ENCODE measurements at regions not wholly inside any gene's neighbourhood (a gene's known extent, or its start where the extent isn't known, plus 50 kb on each side); places are given as distances from the start of the nearest gene placed in this dataset.

DNA sequence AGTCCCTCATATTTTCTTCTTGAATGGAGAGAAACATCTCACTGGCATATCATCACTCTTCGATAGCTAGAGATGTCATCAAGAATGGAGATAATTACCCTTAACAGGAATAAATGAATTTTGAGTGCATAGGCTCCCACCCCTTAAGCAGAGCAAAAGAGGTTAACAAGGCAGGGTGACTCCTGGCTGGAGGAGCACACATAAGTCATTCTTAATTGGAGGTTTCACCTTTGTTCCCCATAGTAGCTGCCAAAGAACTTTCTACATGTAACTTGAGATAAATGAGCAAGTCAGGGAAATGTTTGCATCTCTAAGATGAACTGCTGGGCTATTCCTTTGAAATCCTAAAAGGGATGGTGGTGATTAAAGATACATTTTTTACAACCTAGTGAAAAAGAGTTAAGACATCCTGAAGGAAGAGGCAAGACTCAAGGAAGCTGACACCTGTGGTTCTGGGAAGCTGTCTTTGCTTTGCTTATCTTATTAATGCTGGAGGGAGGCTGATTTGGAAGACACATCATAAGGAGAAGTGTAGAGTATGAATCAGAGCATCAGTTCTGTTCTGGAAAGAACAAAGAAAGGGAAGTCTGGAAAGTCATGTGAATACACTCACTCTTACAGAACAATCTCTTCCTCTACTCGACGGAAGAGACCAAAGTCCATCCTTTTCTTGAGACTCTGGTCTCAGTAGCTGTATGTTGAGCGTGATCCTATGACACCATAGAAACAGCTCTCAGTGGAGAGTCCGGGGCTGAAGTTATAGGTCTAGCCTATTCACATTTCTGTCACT is 326.3 kb downstream of the OSTF1 start:
- no peak for DNase-seq (ENCODE audit: low spot score)

GRCh38 chr9:75417471-75417870 is 329.2 kb downstream of the OSTF1 start:
- DNase-seq (ENCODE audit: low spot score): no peak

GRCh38 chr9:75418518-75418917 is 330.2 kb downstream of the OSTF1 start:
- DNase-seq (ENCODE audit: low spot score): no peak

GRCh38 chr9:75422944-75423522 is 334.7 kb downstream of the OSTF1 start:
- DNase-seq (ENCODE audit: low spot score): no peak

- DNase-seq (ENCODE audit: low spot score): no peak
Measured at GRCh38 chr9:75429531-75430475, 341.5 kb downstream of the OSTF1 start.

- no peak for DNase-seq (ENCODE audit: low spot score)
Measured at GRCh38 chr9:75431375-75431774, 343.1 kb downstream of the OSTF1 start.

GRCh38 chr9:75432386-75432785 is 344.1 kb downstream of the OSTF1 start:
- DNase-seq (ENCODE audit: low spot score): no peak

- DNase-seq (ENCODE audit: low spot score): no peak
Measured at GRCh38 chr9:75432888-75433287, 344.6 kb downstream of the OSTF1 start.

DNA sequence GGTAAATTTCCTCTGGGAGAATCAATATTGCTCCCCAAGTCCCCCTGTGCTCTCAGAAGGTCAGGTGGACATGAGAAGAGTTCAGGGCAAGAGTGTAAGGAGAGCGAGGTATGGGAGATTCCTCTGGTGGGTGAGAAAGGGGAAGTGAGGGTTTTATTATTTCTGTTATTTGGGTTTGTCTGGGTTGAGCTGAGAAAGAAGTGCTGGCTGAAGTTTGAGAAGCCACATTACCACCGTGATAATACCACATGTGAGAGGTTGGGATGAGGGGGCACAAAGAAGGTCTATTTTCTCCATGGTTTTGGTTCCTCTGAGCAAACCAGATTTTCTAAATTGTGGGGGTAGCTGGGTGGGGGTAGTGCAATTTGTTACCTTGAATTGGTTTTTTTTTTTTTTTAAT is 350.4 kb downstream of the OSTF1 start:
- no peak for DNase-seq (ENCODE audit: low spot score)

GRCh38 chr9:75440914-75441313 is 352.6 kb downstream of the OSTF1 start:
- no peak for DNase-seq (ENCODE audit: low spot score)

GRCh38 chr9:75445144-75445543 is 356.8 kb downstream of the OSTF1 start:
- DNase-seq (ENCODE audit: low spot score): no peak

DNA sequence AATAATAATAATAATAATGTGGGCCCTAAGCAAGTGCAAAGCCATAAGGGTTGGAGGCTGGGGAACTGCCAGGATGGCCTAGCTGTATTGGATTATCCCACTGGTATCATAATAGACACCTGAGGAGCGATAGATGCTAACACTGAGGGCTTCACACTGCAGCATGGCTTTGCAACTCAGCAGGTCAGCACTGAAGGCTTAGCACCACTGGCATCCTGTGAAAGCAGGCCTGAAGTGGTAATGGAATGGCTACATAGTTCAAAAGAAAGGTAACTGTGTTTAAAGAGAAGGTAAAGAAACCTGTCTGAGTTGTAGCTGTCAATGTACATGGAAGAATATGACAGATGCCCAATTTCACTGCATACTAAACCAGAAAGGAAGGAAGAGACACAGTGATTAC is 359.0 kb downstream of the OSTF1 start:
- no peak for DNase-seq (ENCODE audit: low spot score)

- no peak for DNase-seq (ENCODE audit: low spot score)
Measured at GRCh38 chr9:75448281-75448680, 360.0 kb downstream of the OSTF1 start.

GRCh38 chr9:75448955-75449354 is 360.6 kb downstream of the OSTF1 start:
- DNase-seq (ENCODE audit: low spot score): no peak

DNA sequence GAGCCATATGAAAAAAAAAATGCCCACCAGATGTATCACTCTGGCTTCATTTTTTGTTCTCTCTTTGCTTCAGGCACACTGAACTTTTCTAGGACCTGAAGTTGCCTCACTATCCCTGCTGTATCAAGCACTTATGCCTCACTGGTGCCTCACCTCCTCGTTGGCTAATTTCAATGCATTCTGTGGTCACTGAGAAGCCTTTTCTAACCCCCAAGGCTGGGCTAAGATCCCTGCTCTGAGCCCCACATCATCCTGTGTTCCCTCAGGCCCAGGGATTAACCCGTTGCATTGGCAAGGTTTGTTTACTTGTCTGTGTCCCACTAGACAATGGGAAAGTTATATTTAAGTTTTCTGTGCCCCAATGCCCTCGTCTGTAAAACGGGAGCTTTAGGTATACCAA is 362.7 kb downstream of the OSTF1 start:
- DNase-seq (ENCODE audit: low spot score): no peak

DNA sequence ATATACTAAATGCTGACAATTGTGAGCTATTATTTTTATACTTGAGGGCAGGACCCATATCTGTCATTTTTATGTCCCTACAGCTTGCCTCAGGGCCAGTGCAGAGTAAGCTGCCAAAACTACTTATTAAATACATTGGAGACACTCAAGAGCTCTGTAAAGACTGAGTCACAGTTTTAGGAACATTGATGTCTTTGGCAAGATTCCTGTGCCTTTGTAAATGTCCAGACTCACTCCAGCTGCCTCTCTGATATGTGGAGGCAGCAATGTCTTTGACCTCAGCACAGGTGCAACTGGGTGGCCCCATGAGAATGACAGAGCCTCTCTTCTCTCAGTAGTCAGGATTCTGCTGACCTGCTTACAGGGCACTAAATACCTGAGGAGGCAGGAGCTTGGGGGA is 363.2 kb downstream of the OSTF1 start:
- DNase-seq (ENCODE audit: low spot score): no peak

DNA sequence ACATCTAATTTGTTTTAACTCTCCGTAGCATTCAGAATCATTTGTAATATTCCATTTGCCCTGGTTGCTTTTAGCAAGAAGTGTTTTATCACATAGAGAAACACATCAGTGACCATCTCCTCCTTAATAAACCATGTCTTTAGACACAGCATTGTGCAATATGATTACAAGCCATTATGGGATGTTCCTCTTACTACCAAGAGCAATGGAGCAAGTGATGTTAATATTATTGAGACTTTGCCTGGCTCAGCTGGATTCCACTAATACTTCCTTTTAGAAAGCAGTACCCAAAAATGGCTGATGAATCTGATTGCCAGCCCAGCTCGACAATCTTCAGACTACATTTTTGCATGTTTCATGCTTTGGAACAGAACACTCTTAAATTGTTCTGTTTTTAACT is 364.2 kb downstream of the OSTF1 start:
- no peak for DNase-seq (ENCODE audit: low spot score)

- DNase-seq (ENCODE audit: low spot score): no peak
Measured at GRCh38 chr9:75454043-75454442, 365.7 kb downstream of the OSTF1 start.

DNA sequence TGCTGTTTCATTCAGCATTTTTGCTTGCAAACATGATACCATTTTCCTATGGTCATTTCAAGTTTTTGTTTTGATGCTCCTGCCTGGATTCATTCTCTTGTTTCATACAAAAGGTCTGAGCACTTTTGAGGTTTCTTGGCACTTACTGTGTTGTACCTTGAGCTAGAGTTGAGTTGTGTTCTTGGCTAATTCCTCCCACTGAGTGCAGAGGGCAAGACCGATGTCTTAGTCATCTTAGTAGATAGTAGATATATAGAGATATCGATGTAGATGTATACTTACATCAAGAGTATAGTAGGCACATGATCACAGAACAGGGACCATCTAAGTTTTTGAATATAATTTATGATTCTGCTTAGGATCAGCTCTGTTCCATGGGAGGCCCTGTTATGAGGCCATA is 366.6 kb downstream of the OSTF1 start:
- no peak for DNase-seq (ENCODE audit: low spot score)

DNA sequence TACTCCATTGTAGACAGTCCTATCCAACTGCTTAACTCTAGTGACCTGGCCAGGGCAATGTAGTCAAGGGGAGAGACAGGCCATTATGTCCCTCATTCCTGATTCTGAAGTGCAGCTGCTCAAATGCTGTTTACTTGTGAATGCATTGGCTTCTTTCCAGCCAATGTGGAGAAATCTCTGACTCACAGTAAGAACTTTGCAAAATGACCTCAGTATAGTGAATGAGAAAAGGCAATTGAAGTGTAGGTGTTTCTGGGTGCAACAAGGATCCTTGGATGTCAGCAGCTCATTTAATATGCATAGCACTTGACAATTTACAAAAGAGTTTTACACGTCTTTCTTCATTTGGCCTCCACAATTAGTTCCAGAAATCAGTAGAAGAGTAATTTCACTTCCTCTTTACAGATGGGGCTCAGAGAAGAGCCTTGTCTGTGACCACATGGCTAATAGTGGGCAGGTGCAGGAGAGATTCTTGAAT is 367.2 kb downstream of the OSTF1 start:
- DNase-seq (ENCODE audit: low spot score): no peak

- DNase-seq (ENCODE audit: low spot score): no peak
Measured at GRCh38 chr9:75456698-75457097, 368.4 kb downstream of the OSTF1 start.

DNA sequence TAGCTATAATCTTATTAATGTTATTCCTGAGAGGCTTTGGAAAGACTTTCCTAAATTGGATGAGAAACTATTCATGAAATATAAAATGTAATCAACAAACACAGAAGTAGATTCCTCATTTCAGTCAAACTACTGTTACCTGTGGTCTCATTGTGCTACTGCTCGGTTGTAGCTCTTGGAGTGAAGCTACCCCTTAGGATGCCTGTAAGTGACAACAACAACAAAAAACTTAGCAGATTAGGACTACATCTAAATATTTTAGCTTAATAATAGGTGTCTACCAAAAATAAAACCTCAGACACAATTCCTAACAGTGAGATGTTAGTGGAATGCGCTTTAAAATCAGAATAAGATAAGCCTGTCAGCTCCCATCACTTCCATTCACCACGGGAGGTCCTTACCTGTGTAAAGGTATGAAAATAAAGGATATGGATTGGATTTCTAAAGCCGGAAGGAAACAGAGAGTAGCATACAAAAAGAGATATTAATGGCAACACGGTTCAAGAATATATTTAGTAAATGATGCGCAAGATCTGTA is 369.2 kb downstream of the OSTF1 start:
- no peak for DNase-seq (ENCODE audit: low spot score)

All from activated CD4-positive, alpha-beta T cell treated with anti-CD3 and anti-CD28 coated beads, Interleukin-2, Interleukin-4, amounts not matched to agents 100 ng/mL and 50 ng/mL, durations not matched to agents 16 hours and 8 hours (primary cell).